22Rv1 (cell line): ENCODE measurements at regions not wholly inside any gene's neighbourhood (a gene's known extent, or its start where the extent isn't known, plus 50 kb on each side); places are given as distances from the start of the nearest gene placed in this dataset.

ENCODE experiments used
- ZFX ChIP-seq: fragments of 450-650 bp; IDR thresholded peaks from 2 replicates; pipeline ENCODE4 v1.6.1; 2017; ENCODE audit warnings: antibody characterized with exemption, borderline replicate concordance
- TF ChIP-seq, protein P1 (sequence below): fragments of 450-650 bp; IDR thresholded peaks from 2 replicates; pipeline ENCODE4 v1.5.1; 2017; ENCODE audit warnings: mild to moderate bottlenecking

DNA sequence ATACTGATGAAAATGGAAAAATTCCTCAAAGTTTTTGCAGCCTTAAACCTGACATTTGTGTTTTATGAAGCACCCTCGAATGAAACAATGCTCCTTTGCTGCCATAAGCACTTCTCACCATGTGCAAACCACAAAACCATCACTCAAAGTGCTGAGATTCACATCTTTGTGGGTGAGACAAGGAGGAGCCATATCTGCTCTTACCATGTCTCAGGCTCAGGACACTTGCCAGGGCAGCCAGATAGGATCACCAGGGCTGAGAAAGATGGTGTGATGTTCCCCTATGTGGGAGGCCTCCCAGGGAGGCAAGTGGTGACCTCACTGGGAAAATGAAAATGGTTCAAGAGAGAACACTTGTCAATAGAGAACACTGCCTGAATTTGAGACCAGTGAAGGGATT is 120.4 kb downstream of the CCDC34 start:
- TF ChIP-seq, protein P1, sequence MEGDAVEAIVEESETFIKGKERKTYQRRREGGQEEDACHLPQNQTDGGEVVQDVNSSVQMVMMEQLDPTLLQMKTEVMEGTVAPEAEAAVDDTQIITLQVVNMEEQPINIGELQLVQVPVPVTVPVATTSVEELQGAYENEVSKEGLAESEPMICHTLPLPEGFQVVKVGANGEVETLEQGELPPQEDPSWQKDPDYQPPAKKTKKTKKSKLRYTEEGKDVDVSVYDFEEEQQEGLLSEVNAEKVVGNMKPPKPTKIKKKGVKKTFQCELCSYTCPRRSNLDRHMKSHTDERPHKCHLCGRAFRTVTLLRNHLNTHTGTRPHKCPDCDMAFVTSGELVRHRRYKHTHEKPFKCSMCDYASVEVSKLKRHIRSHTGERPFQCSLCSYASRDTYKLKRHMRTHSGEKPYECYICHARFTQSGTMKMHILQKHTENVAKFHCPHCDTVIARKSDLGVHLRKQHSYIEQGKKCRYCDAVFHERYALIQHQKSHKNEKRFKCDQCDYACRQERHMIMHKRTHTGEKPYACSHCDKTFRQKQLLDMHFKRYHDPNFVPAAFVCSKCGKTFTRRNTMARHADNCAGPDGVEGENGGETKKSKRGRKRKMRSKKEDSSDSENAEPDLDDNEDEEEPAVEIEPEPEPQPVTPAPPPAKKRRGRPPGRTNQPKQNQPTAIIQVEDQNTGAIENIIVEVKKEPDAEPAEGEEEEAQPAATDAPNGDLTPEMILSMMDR: no peak
- TF ChIP-seq ZFX: no peak
